ENCODE measurements at regions not wholly inside any gene's neighbourhood (a gene's known extent, or its start where the extent isn't known, plus 50 kb on each side); places are given as distances from the start of the nearest gene placed in this dataset.
"Not testable (repeated sequence)": the region's sequence is repeated elsewhere in the genome, so short reads cannot be mapped to it uniquely, and the experiment has no call there.

DNA sequence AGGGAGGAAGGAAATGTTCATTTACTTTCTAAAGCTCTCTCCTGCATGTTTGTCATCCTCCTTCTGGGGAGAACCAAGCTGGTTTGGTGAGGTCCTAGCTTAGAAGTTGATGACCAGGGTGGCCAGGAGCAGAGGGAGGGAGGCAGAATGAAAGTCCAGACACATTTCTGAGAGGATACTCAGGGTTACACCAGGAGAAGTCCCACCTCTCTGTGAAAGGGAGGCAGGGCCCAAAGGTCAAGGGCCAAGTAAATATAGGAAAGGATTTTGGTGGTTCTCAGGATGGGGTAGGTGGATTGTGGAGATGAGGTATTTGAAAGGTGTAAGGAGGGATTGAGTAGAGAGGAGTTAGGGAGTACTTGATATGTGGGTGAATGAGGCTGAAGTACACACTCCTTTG, 58.0 kb upstream of the FBXO11 start:
- H3K4me3 ChIP-seq (ENCODE audit: low read length): no peak overlapping the region
- DNase-seq (ENCODE audit: low read depth): no peak
- TF ChIP-seq, protein P1, sequence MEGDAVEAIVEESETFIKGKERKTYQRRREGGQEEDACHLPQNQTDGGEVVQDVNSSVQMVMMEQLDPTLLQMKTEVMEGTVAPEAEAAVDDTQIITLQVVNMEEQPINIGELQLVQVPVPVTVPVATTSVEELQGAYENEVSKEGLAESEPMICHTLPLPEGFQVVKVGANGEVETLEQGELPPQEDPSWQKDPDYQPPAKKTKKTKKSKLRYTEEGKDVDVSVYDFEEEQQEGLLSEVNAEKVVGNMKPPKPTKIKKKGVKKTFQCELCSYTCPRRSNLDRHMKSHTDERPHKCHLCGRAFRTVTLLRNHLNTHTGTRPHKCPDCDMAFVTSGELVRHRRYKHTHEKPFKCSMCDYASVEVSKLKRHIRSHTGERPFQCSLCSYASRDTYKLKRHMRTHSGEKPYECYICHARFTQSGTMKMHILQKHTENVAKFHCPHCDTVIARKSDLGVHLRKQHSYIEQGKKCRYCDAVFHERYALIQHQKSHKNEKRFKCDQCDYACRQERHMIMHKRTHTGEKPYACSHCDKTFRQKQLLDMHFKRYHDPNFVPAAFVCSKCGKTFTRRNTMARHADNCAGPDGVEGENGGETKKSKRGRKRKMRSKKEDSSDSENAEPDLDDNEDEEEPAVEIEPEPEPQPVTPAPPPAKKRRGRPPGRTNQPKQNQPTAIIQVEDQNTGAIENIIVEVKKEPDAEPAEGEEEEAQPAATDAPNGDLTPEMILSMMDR (conservative IDR thresholded peaks at IDR 0.05; ENCODE audit: low read depth, low read length): no peak

DNA sequence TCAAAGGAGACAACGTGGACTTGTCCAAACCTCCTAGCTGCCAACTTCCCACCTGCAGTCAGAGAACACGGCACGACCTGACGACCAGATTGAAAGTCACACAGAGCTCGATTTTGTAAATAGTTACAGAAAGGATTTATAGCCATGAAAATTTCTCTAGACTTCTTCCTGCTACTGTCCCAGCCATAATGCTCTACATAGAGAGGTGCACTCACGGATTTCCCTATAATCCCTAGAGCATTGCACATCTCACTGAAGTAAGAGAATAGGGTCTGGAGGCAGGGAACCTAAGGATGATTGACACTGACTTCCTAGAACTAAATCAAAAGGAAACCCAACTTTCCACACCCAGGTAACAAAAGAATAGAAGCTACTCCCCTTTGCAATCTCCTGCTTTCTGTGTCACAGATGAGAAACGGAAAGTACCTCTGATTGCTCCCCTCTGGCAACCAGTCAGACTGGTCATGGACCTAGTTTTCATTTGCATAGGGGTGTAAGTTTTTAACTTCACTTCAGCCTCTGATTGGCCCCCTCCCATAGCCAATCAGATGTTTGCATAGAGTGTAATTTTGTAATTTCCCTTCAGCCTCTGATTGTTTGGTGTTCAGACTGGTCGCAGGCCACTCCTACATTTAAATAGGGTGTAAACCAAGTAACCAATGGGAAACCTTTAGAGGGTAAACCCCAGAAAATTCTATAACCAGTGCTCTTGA, 58.6 kb upstream of the FBXO11 start:
- TF ChIP-seq, protein P1 (conservative IDR thresholded peaks at IDR 0.05; ENCODE audit: low read depth, low read length): no peak
- DNase-seq (ENCODE audit: low read depth): no peak
- H3K4me3 ChIP-seq (ENCODE audit: low read length): no peak overlapping the region

DNA sequence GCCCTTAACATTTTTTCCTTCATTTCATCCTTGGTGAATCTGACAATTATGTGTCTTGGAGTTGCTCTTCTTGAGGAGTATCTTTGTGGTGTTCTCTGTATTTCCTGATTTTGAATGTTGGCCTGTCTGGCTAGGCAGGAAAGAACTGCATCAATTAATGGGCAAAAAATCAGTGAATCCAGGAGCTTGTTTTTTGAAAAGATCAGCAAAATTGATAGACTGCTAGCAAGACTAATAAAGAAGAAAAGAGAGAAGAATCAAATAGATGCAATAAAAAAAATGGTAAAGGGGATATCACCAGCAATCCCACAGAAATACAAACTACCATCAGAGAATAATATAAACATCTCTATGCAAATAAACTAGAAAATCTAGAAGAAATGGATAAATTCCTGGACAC, 70.4 kb upstream of the FBXO11 start:
- not testable (repeated sequence) for DNase-seq (ENCODE audit: low read depth)

DNA sequence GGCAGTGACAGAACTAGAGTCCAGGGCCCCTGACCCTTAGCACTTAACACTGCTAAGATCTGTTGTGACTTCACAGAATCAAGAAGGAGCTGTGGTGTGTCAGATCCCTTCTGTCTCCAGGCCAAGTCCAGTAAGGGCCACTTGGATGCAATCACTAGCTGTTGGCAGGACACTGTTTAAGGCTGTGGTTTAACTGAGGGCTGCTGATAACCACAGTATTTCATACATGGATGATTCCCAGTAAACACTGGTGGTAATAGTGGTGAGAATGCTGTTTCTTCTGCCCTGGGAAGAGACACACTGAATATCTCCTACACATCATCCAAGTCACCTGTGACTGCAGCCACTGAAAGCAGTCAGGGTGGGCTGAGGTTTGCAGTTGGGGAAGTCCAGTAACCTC, 77.7 kb upstream of the FBXO11 start:
- TF ChIP-seq, protein P1 (conservative IDR thresholded peaks at IDR 0.05; ENCODE audit: low read depth, low read length): no peak
- no peak for DNase-seq (ENCODE audit: low read depth)
- no peak overlapping the region for H3K4me3 ChIP-seq (ENCODE audit: low read length)

More for the DNA sequence above, 70.4 kb upstream of the FBXO11 start:
- H3K4me3 ChIP-seq (ENCODE audit: low read length): not testable (repeated sequence)

DNA sequence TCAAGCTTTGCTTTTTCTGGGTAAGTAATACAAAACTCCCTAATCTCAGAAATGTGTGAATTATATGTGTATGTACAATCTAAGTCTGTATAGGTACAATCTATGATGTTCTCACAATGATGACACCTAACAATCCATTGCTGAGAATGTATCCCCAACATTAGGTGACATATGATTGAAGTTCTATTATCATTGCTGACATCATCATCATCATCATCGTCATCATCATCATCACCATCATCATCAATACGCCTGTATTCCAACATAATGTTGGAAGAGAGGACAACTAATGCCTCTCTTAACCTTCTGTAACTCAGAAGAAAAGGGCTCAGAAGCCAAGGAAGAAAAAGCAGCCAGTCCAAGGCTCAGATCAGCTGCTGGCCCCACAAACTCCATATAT, 84.2 kb upstream of the FBXO11 start:
- H3K4me3 ChIP-seq (ENCODE audit: low read length): no peak overlapping the region
- TF ChIP-seq, protein P1 (conservative IDR thresholded peaks at IDR 0.05; ENCODE audit: low read depth, low read length): no peak
- no peak for DNase-seq (ENCODE audit: low read depth)

DNA sequence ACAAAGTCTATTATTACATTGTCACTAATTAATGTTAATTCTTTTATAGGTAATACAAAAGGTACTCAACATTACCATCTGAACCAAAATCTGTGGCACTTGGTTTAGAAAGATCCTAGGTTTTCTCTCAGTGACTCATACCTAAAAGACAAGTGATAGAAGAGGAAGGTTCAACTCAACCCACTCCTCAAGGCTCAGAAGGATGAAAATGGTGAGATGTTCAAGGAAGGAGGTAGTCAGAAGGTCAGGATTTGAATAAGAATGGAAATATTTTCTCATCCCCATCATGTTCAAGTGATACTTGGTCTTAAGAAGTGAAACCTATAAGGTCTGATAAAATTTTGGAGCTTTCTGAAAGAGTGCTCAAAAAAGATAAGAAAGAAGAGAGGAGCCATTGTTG, 86.4 kb upstream of the FBXO11 start:
- H3K4me3 ChIP-seq (ENCODE audit: low read length): no peak overlapping the region
- TF ChIP-seq, protein P1 (conservative IDR thresholded peaks at IDR 0.05; ENCODE audit: low read depth, low read length): no peak
- no peak for DNase-seq (ENCODE audit: low read depth)

DNA sequence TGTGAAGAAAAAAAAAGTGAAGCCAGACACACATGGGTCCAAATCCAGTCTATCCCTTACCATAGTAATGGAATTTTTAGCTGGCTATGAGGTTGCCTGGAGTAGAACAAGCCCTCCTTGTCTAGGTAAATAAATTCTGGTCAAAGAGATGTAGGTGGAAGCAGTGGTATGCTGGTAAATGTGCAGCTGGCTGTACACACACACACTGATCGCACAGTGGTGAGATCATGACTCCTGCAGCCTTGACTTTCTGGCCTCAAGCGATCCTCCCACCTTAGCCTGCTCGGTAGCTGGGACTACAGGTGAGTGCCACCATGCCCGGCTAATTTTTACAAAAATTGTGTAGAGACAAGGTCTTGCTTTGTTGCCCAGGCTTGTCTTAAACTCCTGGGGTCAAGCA, 90.5 kb upstream of the FBXO11 start:
- no peak for DNase-seq (ENCODE audit: low read depth)
- TF ChIP-seq, protein P1 (conservative IDR thresholded peaks at IDR 0.05; ENCODE audit: low read depth, low read length): no peak
- no peak overlapping the region for H3K4me3 ChIP-seq (ENCODE audit: low read length)

Data from retinal pigment epithelial cell (primary cell).